GM23248 (cell line): ENCODE measurements at regions not wholly inside any gene's neighbourhood (a gene's known extent, or its start where the extent isn't known, plus 50 kb on each side); places are given as distances from the start of the nearest gene placed in this dataset.

Experiments used
- DNase-seq: peaks from one replicate; pipeline ENCODE4 v3.0.0-alpha.2; 2015
- H2AFZ ChIP-seq: fragments of 200-600 bp; sonication (generic); 2 replicates; pipeline ENCODE4 v1.6.1; 2016; ENCODE audit warnings: antibody characterized with exemption
- H3F3A ChIP-seq: fragments of 200-600 bp; sonication (generic); 2 replicates; pipeline ENCODE4 v1.6.1; 2016; ENCODE audit warnings: mild to moderate bottlenecking, antibody characterized with exemption, mixed run types; ENCODE audit not compliant: insufficient read depth
- H3K27ac ChIP-seq: fragments of 200-600 bp; sonication (generic); 2 replicates; pipeline ENCODE4 v1.5.1; 2016; ENCODE audit warnings: mild to moderate bottlenecking
- H3K27me3 ChIP-seq: fragments of 200-600 bp; sonication (generic); replicated peaks from 2 replicates; pipeline ENCODE4 v1.6.1; 2016; ENCODE audit warnings: mild to moderate bottlenecking; ENCODE audit not compliant: insufficient read depth
- H3K36me3 ChIP-seq: fragments of 200-600 bp; sonication (generic); 2 replicates; pipeline ENCODE4 v1.6.1; 2016; ENCODE audit warnings: low read depth, mild to moderate bottlenecking
- H3K4me1 ChIP-seq: fragments of 200-600 bp; sonication (generic); 2 replicates; pipeline ENCODE4 v1.6.1; 2016; ENCODE audit warnings: mild to moderate bottlenecking; ENCODE audit not compliant: insufficient read depth
- H3K4me2 ChIP-seq: fragments of 200-600 bp; sonication (generic); one replicate; pipeline ENCODE4 v1.6.1; 2016; ENCODE audit warnings: mild to moderate bottlenecking; ENCODE audit not compliant: unreplicated experiment
- H3K4me3 ChIP-seq: fragments of 200-600 bp; sonication (generic); 2 replicates; pipeline ENCODE4 v1.5.1; 2016; ENCODE audit warnings: mild to moderate bottlenecking
- H3K79me2 ChIP-seq: fragments of 200-600 bp; sonication (generic); 2 replicates; pipeline ENCODE4 v1.6.1; 2016; ENCODE audit warnings: mild to moderate bottlenecking; ENCODE audit not compliant: insufficient read depth
- H3K9ac ChIP-seq: fragments of 200-600 bp; sonication (generic); 2 replicates; pipeline ENCODE4 v1.6.1; 2016; ENCODE audit warnings: mild to moderate bottlenecking
- H3K9me2 ChIP-seq: fragments of 200-600 bp; sonication (generic); 2 replicates; pipeline ENCODE4 v1.6.1; 2016; ENCODE audit warnings: mixed run types, mild to moderate bottlenecking, moderate library complexity; ENCODE audit not compliant: insufficient read depth
- H3K9me3 ChIP-seq: fragments of 200-600 bp; sonication (generic); one replicate; pipeline ENCODE4 v1.6.1; 2017; ENCODE audit warnings: low read depth
- H4K20me1 ChIP-seq: fragments of 200-600 bp; sonication (generic); 2 replicates; pipeline ENCODE4 v1.6.0; 2016; ENCODE audit not compliant: insufficient read depth
- EZH2 ChIP-seq: fragments of 200-600 bp; sonication (generic); IDR thresholded peaks from 2 replicates; pipeline ENCODE4 v1.6.1; 2018; ENCODE audit warnings: antibody characterized with exemption, mild to moderate bottlenecking; ENCODE audit not compliant: insufficient read depth, poor library complexity, severe bottlenecking
- EZH2phosphoT487 ChIP-seq: fragments of 200-600 bp; sonication (generic); IDR thresholded peaks from 2 replicates; pipeline ENCODE4 v1.6.1; 2018; ENCODE audit warnings: antibody characterized with exemption, moderate library complexity, mild to moderate bottlenecking, low read depth; ENCODE audit not compliant: insufficient read depth
- WGBS, 2 experiments: methylation state at CpG; one replicate each; pipeline ENCODE4 v1.1.6; 2015 to 2017; ENCODE audit warnings: low lambda C conversion rate in 2 of 2, low coverage in 1 of 2; ENCODE audit errors: missing lambda C conversion rate in 2 of 2; 5-methylcytosine and 5-hydroxymethylcytosine counted together
- in situ Hi-C: fragments of 300-500 bp; cut with MboI; formaldehyde crosslinking; loops from 2 replicates; pipeline ENCODE4 v1.15.0; 2020

DNA sequence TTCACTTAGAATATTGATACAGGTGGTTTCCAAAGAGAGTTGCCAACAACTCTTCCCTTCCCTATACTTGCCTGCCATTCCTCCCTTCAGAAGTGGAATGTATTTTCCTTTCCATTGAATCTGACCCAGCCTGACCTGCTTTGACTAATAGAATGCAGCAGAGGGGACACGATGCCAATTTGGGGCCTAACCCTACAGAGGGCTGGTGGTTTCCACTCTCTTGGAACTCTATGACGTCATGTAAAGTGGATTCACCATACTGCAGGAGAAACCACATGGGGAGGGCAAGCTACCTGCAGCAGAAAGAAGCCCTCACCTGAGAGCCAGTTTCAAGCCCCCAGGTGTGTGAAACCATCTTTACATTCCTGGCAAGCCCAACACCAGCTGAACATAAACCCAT is 98.9 kb upstream of the TRIB2 start:
- no peak for DNase-seq

DNA sequence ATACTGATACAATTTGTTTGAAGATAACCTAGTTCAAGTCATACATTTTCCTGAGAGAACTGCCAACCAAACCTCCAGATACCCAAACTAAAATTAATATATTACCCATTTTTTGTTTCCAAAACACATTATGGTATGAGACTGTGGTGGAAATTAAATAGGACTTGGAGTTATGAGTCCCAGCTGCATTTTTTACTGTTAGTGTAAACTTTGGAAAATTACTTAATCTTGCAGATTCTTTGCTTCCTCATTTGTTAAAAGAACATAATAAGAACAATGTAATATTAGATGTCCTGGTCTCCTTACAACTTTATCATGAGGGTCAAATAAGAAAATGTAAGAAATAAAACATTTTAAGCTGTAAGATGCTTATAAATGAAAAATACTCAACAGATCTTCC is 98.2 kb upstream of the TRIB2 start:
- H2AFZ ChIP-seq: no peak overlapping the region
- TF ChIP-seq EZH2 (no peak), EZH2phosphoT487 (no peak)
- in situ Hi-C loops: no loop called here
- H3K9me2 ChIP-seq: no peaks in the 10 kb centered on the region
- no peaks in the 10 kb centered on the region for H3K79me2 ChIP-seq
- H3K36me3 ChIP-seq: no peaks in the 10 kb centered on the region
- H3K27me3 ChIP-seq: no peaks in the 10 kb centered on the region
- H3K4me1 ChIP-seq: peaks cover 15% of the 10 kb centered on the region
- peaks cover 26% of the 10 kb centered on the region for H3F3A ChIP-seq
- no peaks in the 10 kb centered on the region for H3K9me3 ChIP-seq
- DNase-seq: no peak
- H3K27ac ChIP-seq: no peak overlapping the region
- H3K4me3 ChIP-seq: no peak overlapping the region
- H4K20me1 ChIP-seq: no peaks in the 10 kb centered on the region
- H3K4me2 ChIP-seq: no peak overlapping the region
- H3K9ac ChIP-seq: no peak overlapping the region

More for the DNA sequence above, 98.9 kb upstream of the TRIB2 start:
- Histone ChIP-seq H3K27me3 (no peaks in the 10 kb centered on the region), H2AFZ (no peak overlapping the region), H3K9me3 (no peaks in the 10 kb centered on the region), H3K27ac (no peak overlapping the region), H3F3A (peaks cover 26% of the 10 kb centered on the region), H4K20me1 (no peaks in the 10 kb centered on the region), H3K4me1 (peaks cover 15% of the 10 kb centered on the region), H3K36me3 (no peaks in the 10 kb centered on the region), H3K4me2 (no peak overlapping the region), H3K9me2 (no peaks in the 10 kb centered on the region), H3K79me2 (no peaks in the 10 kb centered on the region), H3K4me3 (no peak overlapping the region), H3K9ac (no peak overlapping the region)
- TF ChIP-seq EZH2: no peak
- TF ChIP-seq EZH2phosphoT487: no peak
- 73 to 84% methylated on average over 2 of the region's 2 CpGs for WGBS, 2 experiments
- in situ Hi-C loops: no loop called here

DNA sequence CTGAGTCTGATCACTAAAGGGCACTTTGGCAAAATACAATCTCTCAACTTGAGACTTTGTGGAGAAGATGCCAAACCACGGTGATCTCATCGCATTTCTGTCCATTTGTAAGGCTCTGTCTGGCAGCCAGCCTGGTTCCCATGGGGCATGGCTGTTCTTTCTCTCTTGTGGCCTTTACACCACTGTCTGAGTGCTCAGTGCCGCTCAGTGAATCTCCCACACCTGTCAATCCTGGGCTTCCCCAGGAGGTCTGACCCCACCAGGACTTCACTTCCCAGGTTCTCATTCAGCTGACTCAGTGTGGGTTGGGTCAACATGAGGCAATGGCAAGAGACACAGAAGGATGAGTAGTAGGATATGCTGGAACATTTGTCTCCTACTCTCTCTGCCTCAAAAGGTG is 96.8 kb upstream of the TRIB2 start:
- H3K9me3 ChIP-seq: no peaks in the 10 kb centered on the region
- no peak overlapping the region for H2AFZ ChIP-seq
- 0 out of 2 replicates have a peak overlapping the region, but pooled peaks have one; percentile 4 for H3K9ac ChIP-seq
- H3K79me2 ChIP-seq: no peaks in the 10 kb centered on the region
- H4K20me1 ChIP-seq: no peaks in the 10 kb centered on the region
- H3K4me1 ChIP-seq: peaks cover 15% of the 10 kb centered on the region
- H3K4me2 ChIP-seq: peak overlapping the region; percentile 18
- H3K27me3 ChIP-seq: no peaks in the 10 kb centered on the region
- TF ChIP-seq EZH2: no peak
- TF ChIP-seq EZH2phosphoT487: no peak
- peak overlapping the region; percentile 17; the same call in 1 of the 2 replicates for H3K27ac ChIP-seq
- H3F3A ChIP-seq: peaks cover 26% of the 10 kb centered on the region
- DNase-seq: peak; percentile 94
- WGBS, 2 experiments: 1 to 6% methylated on average over 3 of the region's 3 CpGs
- H3K36me3 ChIP-seq: no peaks in the 10 kb centered on the region
- in situ Hi-C loops: no loop called here
- H3K9me2 ChIP-seq: no peaks in the 10 kb centered on the region
- H3K4me3 ChIP-seq: no peak overlapping the region

GRCh38 chr2:12620759-12621158 is 96.0 kb upstream of the TRIB2 start:
- Histone ChIP-seq H3K27ac (no peak overlapping the region), H3K9me3 (no peaks in the 10 kb centered on the region), H3K27me3 (no peaks in the 10 kb centered on the region), H3K4me2 (peak overlapping the region; percentile 18), H3K9ac (no peak overlapping the region), H3K4me3 (no peak overlapping the region), H3F3A (peaks cover 26% of the 10 kb centered on the region), H3K79me2 (no peaks in the 10 kb centered on the region), H3K9me2 (no peaks in the 10 kb centered on the region), H3K4me1 (peaks cover 15% of the 10 kb centered on the region), H4K20me1 (no peaks in the 10 kb centered on the region), H3K36me3 (no peaks in the 10 kb centered on the region), H2AFZ (no peak overlapping the region)
- WGBS, 2 experiments: 97 to 99% methylated on average over 2 of the region's 2 CpGs
- TF ChIP-seq EZH2 (no peak), EZH2phosphoT487 (no peak)
- in situ Hi-C loops: no loop called here
- DNase-seq: no peak

GRCh38 chr2:12623051-12623450 is 93.7 kb upstream of the TRIB2 start:
- 85 to 94% methylated on average over 1 of the region's 1 CpG for WGBS, 2 experiments
- Histone ChIP-seq H3K9me2 (no peaks in the 10 kb centered on the region), H3K4me2 (no peak overlapping the region), H3K27me3 (no peaks in the 10 kb centered on the region), H3K9ac (no peak overlapping the region), H3K36me3 (no peaks in the 10 kb centered on the region), H3K27ac (no peak overlapping the region), H2AFZ (no peak overlapping the region), H3K4me1 (peaks cover 15% of the 10 kb centered on the region), H3F3A (peaks cover 26% of the 10 kb centered on the region), H4K20me1 (no peaks in the 10 kb centered on the region), H3K79me2 (no peaks in the 10 kb centered on the region), H3K9me3 (no peaks in the 10 kb centered on the region), H3K4me3 (no peak overlapping the region)
- in situ Hi-C loops: no loop called here
- TF ChIP-seq EZH2phosphoT487 (no peak), EZH2 (no peak)
- DNase-seq: no peak
